ENCODE measurements at regions not wholly inside any gene's neighbourhood (a gene's known extent, or its start where the extent isn't known, plus 50 kb on each side); places are given as distances from the start of the nearest gene placed in this dataset.

- POLR2A ChIA-PET = no interaction called here
- Mint-ChIP-seq H3K27me3 (no peaks in the 10 kb centered on the region), H3K36me3 (peaks cover 1% of the 10 kb centered on the region), H3K4me3 (no peak overlapping the region), H3K27ac (no peak overlapping the region), H3K4me1 (ENCODE audit: low read depth) (no peaks in the 10 kb centered on the region), H3K9me3 (no peaks in the 10 kb centered on the region)
- intact Hi-C loops (cut with micrococcal nuclease) = no loop called here
- no peak for DNase-seq
- CTCF ChIA-PET = no interaction called here
Observed at GRCh38 chr1:56225964-56226815, 353.2 kb downstream of the PLPP3 start.

DNA sequence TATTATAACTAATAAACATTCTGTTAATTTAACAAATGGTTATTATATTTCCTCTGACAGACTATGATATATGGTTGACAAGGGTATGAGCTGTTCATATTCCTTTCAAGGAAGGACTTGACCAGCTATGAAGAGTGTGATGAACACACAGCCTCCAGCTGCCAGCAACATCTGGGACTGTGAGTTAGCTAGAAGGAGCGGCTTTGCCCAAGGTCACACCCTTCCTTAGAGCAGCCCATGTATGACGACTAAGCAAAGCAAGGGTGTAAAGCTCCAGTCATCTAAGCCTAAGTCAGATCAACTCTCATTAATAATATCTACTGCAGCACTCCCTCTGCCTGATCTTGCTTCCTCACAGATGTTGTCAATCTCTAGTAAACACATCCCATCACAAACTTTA lies 355.4 kb downstream of the PLPP3 start:
- intact Hi-C loops (cut with micrococcal nuclease) = no loop called here

DNA sequence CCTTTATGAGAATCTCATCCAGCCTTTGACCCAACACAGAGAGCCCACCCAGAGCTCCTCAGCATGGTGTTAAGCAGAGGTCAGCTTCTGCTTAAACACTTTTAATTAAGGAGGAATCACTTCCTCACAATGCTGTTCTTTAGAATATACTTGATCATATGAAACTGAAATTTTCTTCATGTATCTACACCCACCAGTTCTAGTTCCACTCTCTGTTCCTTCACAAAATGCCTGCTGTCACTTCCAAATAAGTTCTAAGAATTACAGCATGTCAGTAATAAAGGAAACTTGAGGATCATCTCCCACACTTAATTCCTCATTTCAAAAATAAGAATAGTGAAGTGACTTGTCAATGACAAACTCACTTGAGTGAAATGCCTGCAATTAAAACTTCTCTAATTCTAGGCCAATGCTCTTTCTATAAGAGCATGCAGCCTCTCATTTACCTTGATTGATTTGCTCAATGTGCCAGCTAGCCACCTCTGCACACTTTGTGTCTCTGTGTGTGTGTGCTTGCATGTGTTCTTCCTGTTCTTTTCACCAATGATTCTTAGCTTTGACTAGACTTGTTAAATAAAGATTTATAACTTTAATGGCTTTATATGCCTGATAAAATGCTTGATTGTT lies 356.3 kb downstream of the PLPP3 start:
- ChIA-PET POLR2A (no interaction called here), CTCF (no interaction called here)
- Mint-ChIP-seq H3K27ac (no peak overlapping the region), H3K36me3 (peaks cover 1% of the 10 kb centered on the region), H3K9me3 (no peaks in the 10 kb centered on the region), H3K4me1 (ENCODE audit: low read depth) (no peaks in the 10 kb centered on the region), H3K27me3 (no peaks in the 10 kb centered on the region), H3K4me3 (no peak overlapping the region)
- no peak for DNase-seq
- intact Hi-C loops (cut with micrococcal nuclease) = no loop called here

More for the DNA sequence above, 355.4 kb downstream of the PLPP3 start:
- no peak for DNase-seq
- Mint-ChIP-seq H3K4me3 (no peak overlapping the region), H3K27me3 (no peaks in the 10 kb centered on the region), H3K9me3 (no peaks in the 10 kb centered on the region), H3K27ac (no peak overlapping the region), H3K36me3 (peaks cover 1% of the 10 kb centered on the region), H3K4me1 (ENCODE audit: low read depth) (no peaks in the 10 kb centered on the region)
- ChIA-PET POLR2A (interaction anchor here (0.6 kb wide), 1 partner anchor 53 kb away, joined by 3 read pairs; no protein-coding TSS in a partner anchor), CTCF (no interaction called here)

GRCh38 chr1:56220021-56220420 lies 359.3 kb downstream of the PLPP3 start:
- DNase-seq = no peak

GRCh38 chr1:56218023-56218422 lies 361.3 kb downstream of the PLPP3 start:
- Mint-ChIP-seq H3K27ac (no peak overlapping the region), H3K4me3 (no peak overlapping the region), H3K4me1 (ENCODE audit: low read depth) (no peaks in the 10 kb centered on the region), H3K9me3 (no peaks in the 10 kb centered on the region), H3K27me3 (no peaks in the 10 kb centered on the region), H3K36me3 (peaks cover 1% of the 10 kb centered on the region)
- CTCF ChIA-PET = no interaction called here
- POLR2A ChIA-PET = no interaction called here
- no peak for DNase-seq
- intact Hi-C loops (cut with micrococcal nuclease) = no loop called here

More at GRCh38 chr1:56220021-56220420, 359.3 kb downstream of the PLPP3 start:
- no peaks in the 10 kb centered on the region for H3K27me3 Mint-ChIP-seq
- CTCF ChIA-PET = no interaction called here
- H3K4me1 Mint-ChIP-seq (ENCODE audit: low read depth) = no peaks in the 10 kb centered on the region
- H3K9me3 Mint-ChIP-seq = no peaks in the 10 kb centered on the region
- POLR2A ChIA-PET = no interaction called here
- peaks cover 1% of the 10 kb centered on the region for H3K36me3 Mint-ChIP-seq
- intact Hi-C loops (cut with micrococcal nuclease) = no loop called here
- H3K27ac Mint-ChIP-seq = no peak overlapping the region
- no peak overlapping the region for H3K4me3 Mint-ChIP-seq

- Mint-ChIP-seq H3K36me3 (no peaks in the 10 kb centered on the region), H3K4me1 (ENCODE audit: low read depth) (no peaks in the 10 kb centered on the region), H3K9me3 (no peaks in the 10 kb centered on the region), H3K27me3 (no peaks in the 10 kb centered on the region), H3K4me3 (no peak overlapping the region), H3K27ac (no peak overlapping the region)
- ChIA-PET CTCF (no interaction called here), POLR2A (no interaction called here)
- intact Hi-C loops (cut with micrococcal nuclease) = no loop called here
- DNase-seq = no peak
Observed at GRCh38 chr1:56216218-56216617, 363.1 kb downstream of the PLPP3 start.

DNA sequence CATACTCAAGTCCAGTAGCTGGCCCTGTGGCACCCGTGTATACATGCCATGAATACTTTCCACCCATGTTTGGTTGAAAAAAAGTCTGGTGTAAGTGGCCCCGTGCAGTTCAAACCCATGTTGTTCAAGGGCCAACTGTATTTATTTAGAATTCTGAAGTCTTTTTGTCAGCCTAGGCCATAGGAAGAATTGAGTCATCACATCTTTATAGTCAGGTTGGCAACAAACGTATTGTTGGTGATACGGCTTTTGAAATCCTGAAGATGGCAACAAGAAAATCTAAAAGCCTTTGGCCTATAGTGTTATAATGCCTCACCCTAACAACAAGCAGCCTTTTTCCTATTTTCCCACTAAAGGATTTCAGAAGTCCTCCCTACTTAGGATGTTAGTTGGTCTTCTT lies 363.6 kb downstream of the PLPP3 start:
- H3K4me1 Mint-ChIP-seq (ENCODE audit: low read depth) = no peaks in the 10 kb centered on the region
- CTCF ChIA-PET = no interaction called here
- no peak overlapping the region for H3K27ac Mint-ChIP-seq
- DNase-seq = no peak
- H3K36me3 Mint-ChIP-seq = no peaks in the 10 kb centered on the region
- intact Hi-C loops (cut with micrococcal nuclease) = no loop called here
- H3K9me3 Mint-ChIP-seq = no peaks in the 10 kb centered on the region
- H3K27me3 Mint-ChIP-seq = no peaks in the 10 kb centered on the region
- no peak overlapping the region for H3K4me3 Mint-ChIP-seq
- POLR2A ChIA-PET = no interaction called here

DNA sequence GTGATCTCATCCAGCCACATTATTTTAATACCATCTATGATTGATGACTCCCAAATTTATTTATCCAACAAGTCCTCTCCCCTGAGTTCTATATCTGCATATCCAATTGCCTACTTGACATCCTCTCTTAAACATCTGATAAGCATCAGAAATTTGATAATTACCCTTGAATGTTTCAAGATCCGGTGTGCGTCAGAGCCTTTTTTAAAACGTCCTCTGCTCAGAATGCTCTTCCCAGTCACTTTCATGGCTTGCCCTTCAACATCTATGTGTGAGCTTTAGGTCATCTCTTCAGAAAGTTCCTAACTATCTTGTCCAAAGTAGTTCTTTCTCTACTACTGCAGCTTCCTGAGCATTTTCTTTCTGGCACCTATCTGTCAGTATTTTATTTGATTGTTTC lies 364.3 kb downstream of the PLPP3 start:
- Mint-ChIP-seq H3K4me3 (no peak overlapping the region), H3K9me3 (no peaks in the 10 kb centered on the region)

GRCh38 chr1:56213068-56213467 lies 366.3 kb downstream of the PLPP3 start:
- Mint-ChIP-seq H3K36me3 (no peaks in the 10 kb centered on the region), H3K4me1 (ENCODE audit: low read depth) (no peaks in the 10 kb centered on the region), H3K27me3 (no peaks in the 10 kb centered on the region), H3K27ac (no peak overlapping the region), H3K4me3 (no peak overlapping the region), H3K9me3 (no peaks in the 10 kb centered on the region)
- ChIA-PET CTCF (no interaction called here), POLR2A (no interaction called here)
- no peak for DNase-seq
- intact Hi-C loops (cut with micrococcal nuclease) = no loop called here

More for the DNA sequence above, 364.3 kb downstream of the PLPP3 start:
- no peaks in the 10 kb centered on the region for H3K4me1 Mint-ChIP-seq (ENCODE audit: low read depth)
- DNase-seq = no peak
- POLR2A ChIA-PET = no interaction called here
- no peaks in the 10 kb centered on the region for H3K27me3 Mint-ChIP-seq
- H3K36me3 Mint-ChIP-seq = no peaks in the 10 kb centered on the region
- H3K27ac Mint-ChIP-seq = no peak overlapping the region
- intact Hi-C loops (cut with micrococcal nuclease) = no loop called here
- CTCF ChIA-PET = interaction anchor here (0.7 kb wide), 1 partner anchor 9 kb away, joined by 3 read pairs; no protein-coding TSS in a partner anchor

GRCh38 chr1:56212143-56212542 lies 367.2 kb downstream of the PLPP3 start:
- intact Hi-C loops (cut with micrococcal nuclease) = no loop called here
- POLR2A ChIA-PET = no interaction called here
- Mint-ChIP-seq H3K27me3 (no peaks in the 10 kb centered on the region), H3K9me3 (no peaks in the 10 kb centered on the region), H3K36me3 (no peaks in the 10 kb centered on the region), H3K4me3 (no peak overlapping the region), H3K27ac (no peak overlapping the region), H3K4me1 (ENCODE audit: low read depth) (no peaks in the 10 kb centered on the region)
- CTCF ChIA-PET = no interaction called here
- DNase-seq = no peak

GRCh38 chr1:56206391-56206790 lies 373.0 kb downstream of the PLPP3 start:
- Mint-ChIP-seq H3K4me1 (ENCODE audit: low read depth) (no peaks in the 10 kb centered on the region), H3K9me3 (peaks cover 3% of the 10 kb centered on the region), H3K36me3 (no peaks in the 10 kb centered on the region), H3K4me3 (no peak overlapping the region), H3K27me3 (no peaks in the 10 kb centered on the region), H3K27ac (no peak overlapping the region)
- no peak for DNase-seq
- intact Hi-C loops (cut with micrococcal nuclease) = no loop called here
- ChIA-PET CTCF (no interaction called here), POLR2A (no interaction called here)

DNA sequence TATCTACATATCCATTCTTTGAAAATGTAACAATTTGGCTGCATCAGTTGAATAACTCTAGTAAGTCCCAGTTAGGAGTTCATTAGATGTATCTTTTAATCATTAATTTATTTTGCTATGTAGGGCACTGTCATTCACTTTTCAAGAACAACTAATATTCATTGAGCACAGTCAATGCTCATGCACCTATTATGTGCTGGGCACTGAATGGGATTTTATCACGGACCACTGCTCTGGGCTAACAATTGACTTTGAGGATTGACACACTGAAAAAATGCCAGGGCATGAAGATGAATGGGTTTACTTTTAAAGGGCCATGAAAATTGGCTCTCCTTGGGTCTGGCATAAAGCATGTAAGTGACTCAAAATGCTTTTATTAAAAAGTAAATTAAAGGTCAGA lies 375.2 kb downstream of the PLPP3 start:
- ChIA-PET CTCF (no interaction called here), POLR2A (no interaction called here)
- H3K4me1 Mint-ChIP-seq (ENCODE audit: low read depth) = no peaks in the 10 kb centered on the region
- no peak overlapping the region for H3K27ac Mint-ChIP-seq
- intact Hi-C loops (cut with micrococcal nuclease) = no loop called here
- peaks cover 3% of the 10 kb centered on the region for H3K9me3 Mint-ChIP-seq
- no peak for DNase-seq
- no peak overlapping the region for H3K4me3 Mint-ChIP-seq
- no peaks in the 10 kb centered on the region for H3K36me3 Mint-ChIP-seq
- no peaks in the 10 kb centered on the region for H3K27me3 Mint-ChIP-seq

Measured in activated CD4-positive, alpha-beta memory T cell treated with anti-CD3 and anti-CD28 coated beads for 36 hours (primary cell).